Stimulated activated CD4-positive, alpha-beta T cell treated with anti-CD3 and anti-CD28 coated beads, TNF-alpha, amount 100 ng/mL, for 48 hours (primary cell): ENCODE measurements at regions not wholly inside any gene's neighbourhood (a gene's known extent, or its start where the extent isn't known, plus 50 kb on each side); places are given as distances from the start of the nearest gene placed in this dataset.
"Not testable (repeated sequence)": the region's sequence is repeated elsewhere in the genome, so short reads cannot be mapped to it uniquely, and the experiment has no call there.

Source experiments
- DNase-seq, 3 donors: peaks; one replicate each; pipeline ENCODE4 v3.0.0-alpha.2; 2020; ENCODE audit warnings: low read depth in 3 of 3

GRCh38 chr6:134429861-134430380 is 112.0 kb upstream of the SGK1 start:
- no peak for DNase-seq

DNA sequence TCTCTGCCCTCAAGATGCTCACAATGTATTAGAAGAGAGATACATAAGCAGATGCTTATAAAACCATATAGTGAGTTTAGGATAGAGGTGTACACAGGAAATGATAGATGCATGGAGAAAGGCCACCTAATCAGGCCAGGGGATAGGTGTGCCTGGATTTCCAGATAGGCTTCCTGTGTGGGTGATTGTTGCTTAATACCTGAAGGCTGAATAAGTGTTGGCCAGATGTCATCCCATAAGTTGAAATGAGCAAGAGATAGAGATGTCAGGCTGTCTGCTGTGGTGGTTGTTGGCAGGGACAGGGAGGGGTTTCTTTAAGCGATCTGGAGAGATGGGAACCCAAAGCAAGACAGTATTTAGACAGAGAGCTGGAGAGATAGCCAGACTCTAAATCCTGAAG is 109.8 kb upstream of the SGK1 start:
- no peak for DNase-seq

GRCh38 chr6:134426623-134427022 is 108.7 kb upstream of the SGK1 start:
- DNase-seq: no peak

GRCh38 chr6:134425917-134426316 is 108.0 kb upstream of the SGK1 start:
- not testable (repeated sequence) for DNase-seq

GRCh38 chr6:134425513-134425912 is 107.6 kb upstream of the SGK1 start:
- DNase-seq: no peak

GRCh38 chr6:134424798-134425170 is 106.9 kb upstream of the SGK1 start:
- DNase-seq: no peak

- no peak for DNase-seq
These were observed 106.4 kb upstream of the SGK1 start for GRCh38 chr6:134424165-134424797.

DNA sequence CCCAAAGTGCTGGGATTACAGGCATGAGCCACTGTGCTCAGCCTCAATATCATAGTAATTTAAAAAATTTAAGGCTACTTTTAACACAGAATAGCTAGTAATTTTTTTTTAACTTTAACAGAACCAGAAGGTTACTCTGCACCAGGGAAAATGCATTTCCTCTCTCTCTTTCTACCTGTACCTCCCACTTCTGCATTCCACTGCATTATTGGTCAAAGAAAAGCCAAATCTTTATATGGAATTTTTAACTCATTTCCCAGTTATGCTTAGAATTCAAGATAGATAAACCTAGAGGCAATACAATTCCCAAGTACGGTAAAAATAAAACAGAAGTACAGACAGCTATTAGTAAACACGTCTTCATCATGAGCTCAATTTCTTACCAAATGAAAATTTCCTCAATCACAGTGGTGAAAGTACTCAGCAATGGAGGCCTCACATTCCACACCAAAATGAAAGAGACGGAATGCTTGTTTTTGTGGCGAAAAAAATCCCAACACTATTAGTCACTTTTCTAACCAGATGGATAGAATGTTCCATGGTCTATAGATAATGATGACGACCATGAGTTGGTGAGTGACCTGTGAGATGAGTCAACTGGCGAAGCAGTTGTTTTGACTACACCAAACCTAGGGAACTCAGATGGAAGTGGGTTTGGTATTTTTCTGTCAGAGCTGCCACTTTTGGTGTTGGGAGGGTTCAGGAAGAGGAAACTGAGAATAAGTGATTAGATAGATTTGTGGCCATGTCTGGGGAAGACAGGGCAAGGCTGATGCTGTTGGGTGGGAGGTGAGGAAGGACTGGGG is 104.7 kb upstream of the SGK1 start:
- DNase-seq: no peak

- DNase-seq: no peak
These were observed 103.6 kb upstream of the SGK1 start for GRCh38 chr6:134421501-134421900.

GRCh38 chr6:134420614-134421181 is 102.8 kb upstream of the SGK1 start:
- no peak for DNase-seq

- DNase-seq: no peak
These were observed 101.8 kb upstream of the SGK1 start for GRCh38 chr6:134419716-134420115.

DNA sequence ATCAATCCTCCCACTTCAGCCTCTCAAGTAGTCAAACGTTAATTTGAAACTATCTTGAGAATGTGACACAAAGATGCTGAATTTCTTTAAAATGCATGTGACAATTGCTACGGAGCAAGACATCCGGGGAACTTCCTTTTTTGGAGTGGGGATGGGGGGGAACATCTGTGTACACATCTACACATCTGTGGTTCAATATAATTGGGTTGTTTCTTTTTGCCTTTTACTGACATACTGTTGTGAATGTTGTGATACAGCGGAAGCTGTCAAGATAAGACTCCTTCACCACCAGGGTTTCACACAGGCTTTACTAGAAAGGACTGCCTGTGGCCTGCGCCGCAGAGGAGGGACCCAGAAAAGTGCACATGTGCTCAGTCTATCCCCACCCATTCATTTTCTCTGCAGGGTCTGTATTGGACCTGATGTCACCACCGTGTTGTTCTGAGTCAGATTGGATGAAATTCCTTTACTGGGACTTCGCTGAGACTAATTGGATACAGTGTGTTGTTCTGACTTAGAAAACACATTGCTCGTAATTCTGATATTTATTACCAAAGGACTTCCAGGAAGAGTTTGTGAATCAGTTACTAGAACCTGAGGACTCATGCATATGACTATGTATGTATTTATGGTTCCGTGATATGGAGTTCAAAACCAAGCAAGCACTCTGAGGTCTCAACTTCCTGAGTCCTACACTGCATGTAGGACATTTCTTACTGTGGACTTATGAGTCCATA is 98.7 kb upstream of the SGK1 start:
- DNase-seq: no peak

- no peak for DNase-seq
These were observed 97.7 kb upstream of the SGK1 start for GRCh38 chr6:134415656-134416055.

- DNase-seq: no peak
These were observed 97.3 kb upstream of the SGK1 start for GRCh38 chr6:134415194-134415593.

GRCh38 chr6:134414793-134415192 is 96.9 kb upstream of the SGK1 start:
- DNase-seq: no peak

DNA sequence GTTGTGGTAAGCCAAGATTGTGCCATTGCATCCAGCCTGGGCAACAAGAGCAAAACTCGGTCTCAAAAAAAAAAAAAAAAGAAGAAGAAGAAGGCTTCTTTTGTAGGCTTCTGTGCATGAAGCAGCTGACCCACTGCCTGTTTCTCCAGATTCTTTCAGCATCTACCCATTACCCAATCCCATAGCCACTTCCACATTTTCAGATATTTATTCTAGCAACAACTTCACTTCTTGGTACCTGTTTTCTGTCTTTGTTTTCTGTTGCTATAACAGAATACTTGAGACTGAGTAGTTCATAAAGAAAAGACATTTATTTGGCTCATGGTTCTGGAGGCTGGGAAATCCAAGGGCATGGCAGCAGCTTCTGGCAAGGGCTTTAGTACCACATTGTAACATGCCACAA is 95.3 kb upstream of the SGK1 start:
- DNase-seq: no peak

GRCh38 chr6:134410541-134410940 is 92.6 kb upstream of the SGK1 start:
- no peak for DNase-seq

DNA sequence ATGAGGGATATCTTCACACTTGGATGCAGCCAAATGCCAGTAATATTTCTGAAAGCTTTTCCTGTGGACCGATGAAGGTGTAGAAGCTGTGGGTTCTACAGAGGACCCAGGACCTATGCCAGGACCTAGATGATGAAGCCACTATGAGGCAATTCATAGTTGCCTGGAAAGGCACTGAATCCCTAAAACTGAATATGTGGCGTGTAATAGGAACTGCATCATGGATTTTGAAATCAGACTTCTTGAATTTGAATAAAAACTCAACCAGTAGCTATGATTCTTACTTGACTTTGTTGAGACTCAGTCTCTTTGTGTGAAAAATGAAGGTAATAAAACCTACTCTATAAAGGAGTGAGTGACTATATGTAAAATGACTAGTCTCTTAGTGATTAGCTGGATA is 89.9 kb upstream of the SGK1 start:
- no peak for DNase-seq

DNA sequence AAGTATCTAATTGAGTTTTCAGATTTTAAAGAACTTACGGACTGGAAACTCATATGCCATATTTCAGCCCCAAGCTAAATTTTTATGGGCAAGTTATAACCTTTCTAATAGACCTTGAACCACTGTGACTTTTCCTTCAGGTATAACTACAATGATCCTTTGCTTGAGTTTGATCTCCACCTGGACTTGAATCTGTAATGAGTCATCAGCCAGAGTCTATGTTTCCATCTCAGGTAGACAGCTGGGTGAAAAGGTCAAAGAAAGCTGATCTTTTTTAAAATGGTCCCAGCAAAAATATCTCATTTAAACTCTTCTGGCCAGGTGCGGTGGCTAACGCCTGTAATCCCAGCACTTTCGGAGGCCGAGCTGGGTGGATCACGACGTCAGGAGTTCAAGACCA is 88.4 kb upstream of the SGK1 start:
- no peak for DNase-seq

DNA sequence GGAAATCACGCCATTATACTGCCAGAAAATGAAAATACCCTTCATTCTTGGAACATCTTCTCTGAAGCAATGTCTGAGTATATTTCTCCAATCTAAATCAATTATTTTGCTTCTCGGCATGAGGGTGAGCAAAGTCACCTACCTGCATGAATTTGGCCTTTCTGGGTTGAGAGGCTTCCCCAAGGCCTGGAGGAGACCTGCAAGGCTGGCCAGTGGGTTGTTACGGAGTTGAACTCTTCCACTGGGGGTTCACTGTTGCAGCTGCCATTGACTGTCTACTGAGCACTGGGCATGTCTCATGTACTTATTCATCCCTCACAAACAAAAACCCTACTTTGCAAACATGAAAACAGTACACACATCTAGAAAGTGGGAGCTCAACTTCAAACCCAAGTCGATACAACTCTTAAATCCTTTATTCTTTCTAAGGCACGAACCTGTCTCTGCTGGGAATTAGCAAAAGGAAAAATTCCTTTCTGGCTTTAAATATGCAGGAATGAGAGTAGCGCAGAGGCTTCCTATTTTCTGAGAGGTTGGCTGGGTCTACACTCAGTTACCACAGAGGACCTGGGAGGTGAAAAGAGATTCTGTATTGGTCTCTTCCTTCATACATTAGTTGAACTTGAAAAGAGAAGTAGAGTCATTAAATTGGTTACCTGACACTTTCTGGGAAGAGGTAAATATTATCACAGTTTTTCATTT is 87.6 kb upstream of the SGK1 start:
- no peak for DNase-seq

GRCh38 chr6:134403312-134403711 is 85.4 kb upstream of the SGK1 start:
- not testable (repeated sequence) for DNase-seq
